HG02884 (cell line): ENCODE measurements at regions not wholly inside any gene's neighbourhood (a gene's known extent, or its start where the extent isn't known, plus 50 kb on each side); places are given as distances from the start of the nearest gene placed in this dataset.

Source experiments
- ATAC-seq: cut with Tn5 transposase; IDR thresholded peaks from one replicate; pipeline ENCODE4 v1.9.1; 2021; ENCODE audit warnings: mild to moderate bottlenecking, moderate library complexity; ENCODE audit not compliant: unreplicated experiment

DNA sequence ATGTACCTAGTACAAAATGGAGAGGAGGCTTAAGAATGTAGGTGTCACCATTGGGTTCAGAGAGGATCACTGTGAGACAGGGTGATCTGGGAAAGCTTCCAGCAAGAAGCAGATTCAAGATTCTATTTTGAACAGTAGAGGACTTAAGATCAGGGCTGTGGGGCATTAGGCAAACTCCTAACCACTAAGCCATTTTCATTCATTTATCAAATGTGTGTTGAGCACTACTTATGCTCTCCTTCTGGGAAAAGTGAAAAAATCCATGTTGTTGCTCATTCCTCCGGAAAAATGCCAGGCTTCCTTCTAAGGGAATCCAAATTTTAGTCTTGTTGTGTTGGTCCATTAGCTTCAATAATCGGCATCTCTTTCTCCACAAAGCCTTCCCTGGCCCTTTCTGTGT, 163.4 kb downstream of the NUAK1 start:
- no peak for ATAC-seq

DNA sequence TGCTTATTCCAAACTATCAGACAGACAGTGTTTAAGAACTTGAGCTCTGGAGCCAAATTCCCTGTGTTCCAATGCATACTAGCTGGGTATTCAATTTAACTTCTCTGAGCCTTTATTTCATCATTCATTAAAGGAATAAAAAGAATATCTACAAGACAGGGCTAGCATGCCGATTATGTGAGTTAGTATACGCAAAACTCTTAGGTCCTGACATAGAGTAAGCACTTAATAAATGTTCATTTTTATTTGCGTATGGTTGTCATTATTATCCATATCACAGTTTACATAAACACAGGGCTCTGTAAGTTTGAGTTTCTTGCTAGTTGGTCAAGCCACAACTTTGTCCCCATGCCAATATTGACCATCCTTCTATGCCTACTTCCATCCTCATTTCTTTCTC, 161.5 kb downstream of the NUAK1 start:
- ATAC-seq: no peak

DNA sequence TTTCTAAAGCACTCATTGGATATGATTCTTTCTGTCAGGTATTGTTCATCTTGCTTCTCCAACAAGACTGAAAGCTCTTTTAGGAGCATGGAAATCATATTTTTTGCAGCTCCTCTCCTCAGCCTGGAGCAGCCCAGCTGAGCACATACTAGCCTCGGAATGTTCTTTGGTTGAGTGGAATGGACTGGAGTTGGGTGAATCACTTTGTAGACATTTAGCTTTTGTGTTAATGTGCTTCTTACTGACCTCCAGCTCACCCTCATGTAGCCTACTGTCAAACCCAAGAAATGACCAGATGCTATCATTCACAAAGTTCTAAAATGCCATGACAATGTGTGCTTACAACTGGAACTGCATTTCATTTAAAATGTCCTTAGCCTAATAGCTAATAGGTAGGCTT, 161.1 kb downstream of the NUAK1 start:
- no peak for ATAC-seq

DNA sequence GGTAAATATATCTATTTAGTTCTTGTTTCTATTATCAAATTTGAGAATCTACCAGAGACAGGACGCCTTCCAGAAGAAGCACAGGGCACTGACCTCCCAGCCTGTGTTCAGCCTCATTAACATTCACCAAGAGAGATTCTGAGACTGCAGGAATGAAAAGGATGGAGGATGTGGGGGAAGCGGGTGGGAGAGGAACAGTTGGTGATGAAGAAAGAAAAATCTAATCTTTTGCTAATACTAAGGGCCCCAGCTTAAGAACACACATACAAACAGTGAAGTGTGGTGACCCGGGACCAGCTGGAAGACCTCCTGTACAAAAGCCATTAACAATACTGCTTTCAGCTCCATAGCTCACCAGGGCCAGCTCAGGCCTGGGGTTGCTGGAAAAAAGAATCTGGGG, 160.5 kb downstream of the NUAK1 start:
- ATAC-seq: no peak

DNA sequence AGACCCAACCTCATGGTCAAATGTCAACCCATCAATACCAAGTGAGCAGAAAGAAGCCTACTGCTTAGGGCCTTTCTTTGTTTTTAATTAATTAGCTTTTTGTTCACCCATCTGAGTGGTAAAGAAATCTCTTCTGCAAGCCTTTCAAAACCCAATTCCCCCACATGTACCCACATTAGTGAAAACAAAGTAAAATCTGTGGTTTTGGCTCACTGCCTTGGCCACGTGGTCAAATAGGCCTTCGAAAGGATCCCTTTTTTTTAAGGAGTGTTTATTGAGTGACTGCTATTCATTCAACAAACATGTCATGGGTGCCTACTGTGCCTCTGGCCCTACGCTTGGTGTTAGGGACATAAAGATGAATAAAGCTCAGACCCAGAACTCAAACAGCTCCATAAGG, 160.1 kb downstream of the NUAK1 start:
- ATAC-seq: no peak

DNA sequence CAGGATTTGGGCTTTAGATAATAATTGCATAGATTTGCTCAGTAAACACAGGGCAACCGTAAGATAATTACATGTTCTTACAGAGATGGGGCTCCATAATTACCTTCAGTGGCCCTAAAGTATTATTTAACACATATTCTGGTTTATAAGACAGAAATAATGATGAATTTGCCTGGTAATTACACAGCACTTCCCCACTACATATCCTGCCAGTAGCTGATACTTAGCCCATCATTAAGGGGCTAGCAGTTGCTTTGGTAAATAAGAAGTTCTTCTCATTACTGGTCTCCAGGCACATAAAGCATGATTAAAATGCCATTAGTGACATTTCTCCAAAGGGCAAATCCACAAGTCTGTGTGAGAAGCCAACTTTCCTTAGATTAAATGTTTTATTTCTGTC, 158.7 kb downstream of the NUAK1 start:
- ATAC-seq: no peak

DNA sequence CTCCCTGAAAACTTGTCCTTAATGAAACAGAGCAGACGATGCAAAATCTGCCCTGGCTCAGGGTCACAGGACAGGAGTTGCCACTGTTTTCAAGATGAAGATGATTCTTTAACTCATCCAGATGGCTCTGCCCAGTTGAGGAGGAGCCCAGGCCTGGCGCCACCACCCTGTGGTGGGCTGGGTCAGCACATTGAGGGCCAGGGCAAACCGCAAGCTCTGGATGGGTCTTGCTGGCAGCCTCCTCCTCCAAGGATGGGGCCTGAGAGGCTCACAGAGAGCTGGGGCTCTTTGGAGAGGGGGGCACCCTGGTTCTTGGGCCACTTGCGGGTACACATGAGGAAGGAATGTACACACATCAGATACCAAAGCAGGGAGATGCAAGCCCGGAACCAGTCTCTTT, 158.2 kb downstream of the NUAK1 start:
- ATAC-seq: no peak

DNA sequence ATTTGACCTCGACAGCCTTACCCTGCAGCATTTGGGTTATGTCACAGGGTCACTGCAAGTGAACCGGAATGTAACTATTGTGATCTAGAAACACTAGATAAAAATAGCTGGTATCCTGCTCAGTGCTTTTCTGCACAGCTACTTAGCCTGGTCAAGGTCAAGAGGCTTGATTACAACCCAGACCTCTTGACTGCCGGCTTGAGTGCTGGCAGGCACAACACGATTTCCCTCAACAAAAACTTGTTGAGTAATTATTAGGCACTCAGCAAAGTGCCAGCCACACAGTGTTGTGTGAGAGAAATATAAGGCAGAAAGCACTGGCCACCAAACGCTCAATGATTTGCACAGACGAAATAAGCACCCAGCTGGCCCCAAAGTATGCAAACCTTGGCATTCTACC, 156.7 kb downstream of the NUAK1 start:
- ATAC-seq: no peak

DNA sequence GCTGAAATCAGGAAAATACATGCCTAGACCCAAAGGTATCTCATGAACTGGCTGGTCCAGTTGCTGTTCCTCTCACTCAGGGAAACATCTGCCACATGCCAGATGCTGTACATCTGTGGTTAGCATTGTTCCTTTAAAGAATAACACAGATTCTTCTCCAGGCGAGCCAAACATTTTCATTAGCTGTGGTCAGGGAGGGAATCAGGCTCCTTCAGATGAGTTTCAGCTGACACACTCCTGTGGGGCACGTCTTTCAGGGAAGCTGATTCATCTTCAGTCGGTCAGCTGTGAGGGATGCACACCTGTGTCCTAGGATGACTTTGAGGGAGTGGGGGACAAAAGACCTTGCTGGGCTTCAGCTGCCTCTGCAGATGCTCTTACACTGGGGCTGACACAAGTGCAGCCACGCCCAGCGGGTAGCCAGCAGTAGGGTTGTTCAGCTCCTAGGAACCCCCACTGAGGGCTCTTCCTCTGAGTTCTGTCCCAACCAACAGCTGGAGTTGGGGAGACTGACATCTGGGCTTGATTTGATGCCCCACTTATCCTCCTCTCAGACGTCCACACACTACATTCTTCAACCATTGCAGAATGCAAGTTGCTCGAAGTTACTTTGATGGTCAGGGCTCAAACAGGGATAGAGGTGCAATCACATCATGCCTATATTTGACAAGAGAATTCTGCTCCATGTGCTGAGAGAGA, 155.0 kb downstream of the NUAK1 start:
- ATAC-seq: no peak

DNA sequence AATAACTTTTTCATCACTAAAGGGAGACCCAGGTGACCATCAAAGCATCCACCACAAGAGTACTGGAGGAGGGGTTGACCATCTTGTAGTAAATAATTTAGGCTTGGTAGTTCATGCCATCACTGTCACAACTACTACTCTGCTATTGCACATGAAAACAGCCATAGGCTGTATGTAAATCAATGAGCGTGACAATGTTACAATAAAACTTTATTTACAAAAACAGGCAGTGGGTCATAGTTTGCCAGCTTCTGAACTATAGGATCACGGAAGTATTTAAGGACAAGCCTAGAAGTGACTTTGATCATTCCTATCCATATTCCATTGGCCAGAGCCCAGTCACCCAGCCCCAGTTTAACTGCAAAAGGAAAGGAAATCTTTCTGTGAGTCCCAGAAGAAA, 153.4 kb downstream of the NUAK1 start:
- ATAC-seq: no peak

DNA sequence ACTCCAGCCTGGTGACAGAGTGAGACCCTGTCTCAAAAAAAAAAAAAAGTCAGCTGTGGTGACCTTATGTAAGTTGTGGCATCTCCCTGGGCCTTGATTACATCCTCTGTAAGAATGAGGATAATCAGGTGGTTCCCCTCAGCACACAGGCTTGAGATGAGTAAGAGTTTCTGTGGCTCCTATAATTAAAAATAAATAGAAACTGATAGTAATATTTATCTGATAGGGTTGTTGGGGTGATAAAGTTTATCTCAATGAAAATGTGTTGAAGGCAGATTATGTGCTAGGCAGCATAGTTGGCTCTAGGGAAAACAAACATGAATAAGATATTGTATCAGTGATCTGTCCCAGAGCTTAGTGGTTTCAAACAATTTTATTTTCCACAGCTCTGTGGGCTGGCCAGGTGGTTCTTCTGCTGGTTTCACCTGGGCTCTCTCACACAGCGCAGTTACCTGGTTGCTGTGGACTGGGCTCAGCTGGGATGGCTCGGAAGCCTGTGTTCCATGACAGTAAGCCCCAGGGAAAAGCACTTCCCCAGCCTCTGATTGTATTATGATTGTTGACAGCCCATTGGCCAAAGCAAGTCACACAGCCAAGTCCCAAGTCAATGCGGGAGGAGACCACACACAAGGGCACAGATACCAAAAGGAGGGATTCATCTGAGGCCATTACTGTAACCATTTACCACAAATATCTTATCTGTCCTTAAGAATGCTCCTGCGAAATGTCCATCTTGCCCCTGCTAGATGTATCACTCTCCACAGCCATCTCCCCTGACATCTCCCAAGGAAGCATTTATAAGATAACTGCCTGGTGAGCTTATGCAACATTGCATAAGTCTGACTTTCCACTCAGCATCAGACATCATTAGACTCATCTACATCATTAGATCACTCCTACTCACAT, 151.7 kb downstream of the NUAK1 start:
- no peak for ATAC-seq

DNA sequence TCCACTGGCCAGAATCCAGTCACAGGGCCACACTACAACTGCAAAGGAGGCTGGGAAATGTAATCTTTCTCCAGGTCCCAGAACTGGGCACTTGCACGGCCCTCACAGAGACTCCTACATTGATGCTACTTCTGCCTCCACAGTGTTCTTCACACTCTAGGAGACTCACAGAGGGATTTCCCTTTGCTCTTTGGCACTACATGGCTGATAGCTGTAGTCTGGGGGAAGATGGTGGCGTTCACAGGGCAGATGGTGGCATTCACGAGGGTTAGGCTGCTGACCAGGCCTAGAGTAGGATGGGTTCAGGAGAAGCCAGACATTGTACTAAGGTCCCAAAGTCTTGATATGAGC, 151.1 kb downstream of the NUAK1 start:
- no peak for ATAC-seq

DNA sequence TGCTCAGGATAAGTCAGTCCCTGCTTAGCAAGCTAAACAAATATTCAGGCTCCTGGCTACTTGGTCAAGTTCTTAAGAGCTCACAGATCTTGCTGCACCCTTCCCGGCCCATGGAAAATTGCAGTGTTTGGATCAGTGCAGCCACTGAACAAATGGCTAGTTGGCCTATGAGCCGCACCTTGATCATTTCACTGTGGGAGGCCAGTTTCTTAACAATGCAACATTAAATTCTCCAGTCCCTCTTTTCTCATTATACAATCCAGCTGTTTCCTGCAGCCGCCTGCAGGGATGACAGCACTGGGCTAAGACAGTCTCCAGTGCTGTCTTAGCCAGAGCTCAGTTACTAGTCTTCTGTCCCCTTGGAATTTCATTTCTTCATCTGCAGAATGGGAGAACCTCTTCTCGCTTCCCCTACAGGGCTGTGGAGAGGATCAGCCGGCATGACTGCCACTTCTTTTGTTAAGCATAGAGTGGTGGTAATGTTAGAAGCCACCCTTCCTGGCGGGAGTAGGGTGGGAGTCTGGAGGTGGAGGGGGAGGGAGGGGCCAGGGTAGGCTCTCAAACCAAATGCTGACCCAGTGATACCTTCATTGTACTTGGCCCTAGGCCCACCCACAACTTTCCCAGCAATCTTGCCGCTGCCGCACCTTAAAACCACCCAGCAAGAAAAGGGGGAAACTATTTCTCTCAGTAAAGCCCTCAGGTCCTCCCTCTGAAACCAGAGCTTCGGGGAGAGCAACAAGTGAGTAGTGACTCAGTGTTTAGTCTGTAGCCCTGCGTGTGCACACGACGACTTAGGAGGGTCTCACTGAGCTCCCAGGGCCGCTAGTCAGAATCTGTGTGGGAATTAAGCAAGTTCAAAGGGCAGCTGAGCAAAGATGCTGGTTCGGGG, 145.7 kb downstream of the NUAK1 start:
- no peak for ATAC-seq

DNA sequence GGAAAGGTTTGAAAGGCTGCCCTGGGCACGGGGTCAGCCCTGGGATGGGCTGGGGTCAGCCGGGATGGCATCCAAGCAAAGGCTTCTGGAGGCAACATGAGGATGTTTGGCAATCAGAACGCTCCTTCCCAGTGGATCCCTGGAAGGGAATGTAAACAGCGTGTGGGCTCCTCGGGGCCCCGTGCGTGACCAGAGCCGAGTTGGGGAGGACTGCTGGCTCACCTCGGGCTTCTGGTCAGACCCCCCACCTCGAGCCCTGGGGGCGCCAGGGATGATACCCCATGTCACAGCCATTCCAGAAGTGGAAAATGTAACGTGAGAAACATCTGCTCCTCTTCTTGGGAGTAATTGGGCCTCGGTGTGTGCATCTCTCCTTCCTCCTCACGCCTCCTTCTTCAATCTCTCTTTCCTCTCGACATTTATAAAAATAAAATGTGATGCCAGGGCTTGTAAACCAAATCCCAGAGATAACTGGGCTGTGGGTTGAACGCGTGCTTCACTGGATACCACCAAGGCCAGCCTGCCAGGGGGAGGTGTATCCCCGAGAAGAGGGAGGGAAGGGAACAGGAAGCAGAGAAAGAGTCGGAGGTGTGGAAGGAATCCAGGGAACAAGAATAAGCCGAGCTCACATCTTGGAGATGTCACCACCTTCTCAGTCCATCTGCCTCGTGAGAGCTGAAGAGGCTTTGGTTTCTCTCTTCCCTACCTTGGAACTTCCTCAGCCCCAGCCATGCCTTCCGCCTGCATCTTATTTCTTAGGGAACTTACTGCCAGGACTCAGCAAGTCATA, 144.8 kb downstream of the NUAK1 start:
- ATAC-seq: no peak

DNA sequence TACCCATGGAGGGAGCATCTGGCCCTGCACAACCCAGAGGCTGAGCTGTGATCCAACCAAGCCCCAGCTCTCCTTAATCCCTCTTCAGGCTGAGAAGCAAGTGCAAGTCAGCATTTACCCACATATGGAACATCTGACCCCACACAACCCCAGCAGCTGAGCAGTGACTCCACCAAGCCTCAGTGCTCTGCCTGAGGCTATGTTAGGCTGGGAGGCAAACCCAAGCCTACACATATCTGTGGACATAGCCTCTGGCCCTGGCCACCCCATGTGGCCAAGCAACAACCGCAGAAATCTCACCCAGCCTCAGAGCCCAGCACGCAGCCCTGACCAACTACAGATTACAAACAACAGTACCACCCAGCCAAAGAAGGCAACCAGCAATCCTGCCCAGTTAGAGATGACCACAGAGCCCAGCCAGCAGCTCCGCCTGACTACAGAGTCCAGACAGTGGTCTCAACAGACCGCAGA, 142.8 kb downstream of the NUAK1 start:
- no peak for ATAC-seq

DNA sequence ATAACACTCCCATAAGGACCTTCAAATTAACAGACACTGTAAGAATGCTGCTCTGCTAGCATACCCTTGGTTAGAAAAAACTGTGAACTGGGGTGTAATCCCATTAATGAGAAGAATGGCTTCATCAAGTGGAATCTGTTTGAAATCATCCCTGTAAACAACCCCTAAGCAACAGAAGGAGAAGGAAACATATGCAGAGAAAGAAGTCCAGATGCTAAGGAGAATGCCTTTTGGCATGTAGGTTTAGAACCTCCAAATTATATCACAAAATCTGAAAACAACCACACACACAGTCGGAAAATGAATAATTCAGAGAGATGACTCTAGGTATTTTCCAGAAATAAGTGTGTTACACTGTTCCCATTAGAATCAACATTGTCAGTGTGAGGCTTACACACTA, 140.2 kb downstream of the NUAK1 start:
- no peak for ATAC-seq

DNA sequence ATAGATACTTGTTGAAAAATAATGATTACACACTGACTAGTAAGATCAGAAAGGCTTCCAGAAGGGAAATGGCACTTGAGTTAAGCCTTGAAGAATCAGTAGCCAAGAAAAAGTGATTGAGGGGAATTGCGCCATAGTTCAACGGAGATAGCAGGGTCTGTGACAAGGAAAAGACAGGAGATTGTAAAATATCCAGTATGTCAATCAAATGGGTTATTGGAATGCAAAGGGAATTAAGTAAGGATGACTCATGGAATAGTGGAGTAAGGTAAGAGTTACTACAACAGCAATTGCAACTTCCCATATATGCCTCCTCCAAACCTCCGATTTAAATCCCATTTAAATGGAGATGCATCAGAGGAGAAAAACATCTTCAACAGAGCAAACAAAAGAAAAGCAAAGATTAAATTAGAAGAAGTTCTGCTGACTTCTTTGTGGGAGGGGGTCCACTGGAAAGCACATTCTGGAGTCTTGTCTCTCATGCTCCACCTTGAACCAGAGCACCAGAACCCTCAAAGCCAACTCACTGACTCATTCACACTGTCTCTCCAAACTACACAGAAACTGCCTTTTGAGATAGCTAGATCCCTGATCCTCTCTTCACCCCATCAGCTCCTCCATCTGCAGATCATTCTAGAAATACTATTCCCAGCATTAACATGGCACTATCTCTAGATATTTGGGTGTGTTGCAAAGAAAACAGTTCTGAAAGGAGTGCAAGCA, 138.2 kb downstream of the NUAK1 start:
- no peak for ATAC-seq

DNA sequence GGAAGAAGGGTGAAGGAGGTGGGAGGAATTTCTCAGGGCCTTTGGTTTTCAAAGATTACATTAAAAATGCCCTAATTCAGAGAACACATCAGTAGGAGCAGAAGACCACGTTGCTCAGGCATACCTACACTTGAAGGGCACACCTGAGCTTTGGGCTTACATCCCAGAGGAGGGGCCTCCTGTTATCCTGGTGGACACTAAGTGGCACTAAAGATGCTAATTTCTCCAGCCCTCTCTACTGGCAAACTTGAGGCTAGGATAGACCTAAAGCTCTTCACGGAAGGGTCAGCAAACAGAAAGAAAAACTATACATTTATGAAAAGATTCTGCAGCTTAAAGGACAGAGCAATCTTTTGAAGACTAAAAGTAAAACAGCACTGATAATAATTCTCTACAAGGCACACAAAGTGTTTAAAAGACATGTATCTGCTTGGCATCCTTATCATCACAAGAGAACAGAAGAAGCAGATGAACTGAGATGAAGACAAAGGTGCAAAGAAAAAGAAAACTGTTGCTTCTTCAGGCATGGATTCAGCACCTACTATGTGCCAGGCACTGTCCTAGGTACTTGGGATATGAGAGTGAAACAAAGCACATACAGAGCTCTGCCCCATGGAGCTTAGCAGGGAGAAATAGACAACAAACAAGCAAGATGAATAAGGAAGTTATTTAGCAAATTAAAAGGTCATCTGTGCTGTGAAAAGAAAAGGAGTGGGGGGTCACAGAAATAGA, 137.5 kb downstream of the NUAK1 start:
- ATAC-seq: no peak

DNA sequence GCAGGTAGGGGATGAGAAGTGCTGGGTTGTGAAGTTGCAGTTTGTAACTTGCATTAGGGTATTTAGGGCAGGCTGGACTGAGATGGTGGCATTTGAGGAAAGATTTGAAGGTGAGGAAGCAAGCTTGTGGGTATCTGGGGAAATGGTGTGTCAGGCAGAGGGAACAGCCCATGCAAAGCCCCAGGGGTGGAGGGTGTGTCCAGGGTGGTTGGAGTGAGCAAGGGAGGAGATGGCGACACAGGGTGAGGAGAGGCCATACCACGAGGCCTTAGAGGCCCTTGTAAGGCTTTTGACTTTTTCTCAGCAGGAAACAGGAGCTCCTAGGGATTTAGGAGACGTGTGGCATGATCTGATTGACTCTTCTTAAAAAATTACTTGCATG, 136.9 kb downstream of the NUAK1 start:
- no peak for ATAC-seq
